ENCODE measurements at regions not wholly inside any gene's neighbourhood (a gene's known extent, or its start where the extent isn't known, plus 50 kb on each side); places are given as distances from the start of the nearest gene placed in this dataset.
"Not testable (repeated sequence)": the region's sequence is repeated elsewhere in the genome, so short reads cannot be mapped to it uniquely, and the experiment has no call there.

- intact Hi-C loops (cut with DNase I): no loop called here
- H3K27me3 ChIP-seq (ENCODE audit: low read depth): peaks cover 19% of the 10 kb centered on the region
- H3K27ac ChIP-seq: no peak overlapping the region
- H3K4me3 ChIP-seq: no peak overlapping the region
- no peaks in the 10 kb centered on the region for H3K36me3 ChIP-seq
- no peaks in the 10 kb centered on the region for H3K4me1 ChIP-seq
- no peak for TF ChIP-seq CTCF (IDR thresholded peaks at IDR 0.05)
- DNase-seq: no peak
- peaks cover 3% of the 10 kb centered on the region for H3K9me3 ChIP-seq
- ATAC-seq: no peak
Measured at GRCh38 chr16:87121816-87122215, 195.4 kb downstream of the C16orf95 start.

- no peak for ATAC-seq
Measured at GRCh38 chr16:87123356-87124001, 193.7 kb downstream of the C16orf95 start.

GRCh38 chr16:87124405-87124804 lies 192.8 kb downstream of the C16orf95 start:
- H3K27ac ChIP-seq; H3K9me3 ChIP-seq; H3K4me1 ChIP-seq; H3K4me3 ChIP-seq; H3K36me3 ChIP-seq; H3K27me3 ChIP-seq (ENCODE audit: low read depth); ATAC-seq; intact Hi-C loops (cut with DNase I); DNase-seq: not testable (repeated sequence)

More at GRCh38 chr16:87123356-87124001, 193.7 kb downstream of the C16orf95 start:
- Histone ChIP-seq H3K36me3 (no peaks in the 10 kb centered on the region), H3K27me3 (ENCODE audit: low read depth) (peaks cover 13% of the 10 kb centered on the region), H3K27ac (no peak overlapping the region), H3K9me3 (peaks cover 3% of the 10 kb centered on the region), H3K4me3 (no peak overlapping the region), H3K4me1 (no peaks in the 10 kb centered on the region)
- TF ChIP-seq CTCF (IDR thresholded peaks at IDR 0.05): no peak
- DNase-seq: no peak
- intact Hi-C loops (cut with DNase I): no loop called here

GRCh38 chr16:87125206-87126155 lies 191.7 kb downstream of the C16orf95 start:
- TF ChIP-seq CTCF (IDR thresholded peaks at IDR 0.05): no peak
- ATAC-seq (no peak), DNase-seq (no peak)
- peaks cover 3% of the 10 kb centered on the region for H3K9me3 ChIP-seq
- H3K4me3 ChIP-seq: no peak overlapping the region
- H3K27me3 ChIP-seq (ENCODE audit: low read depth): peaks cover 4% of the 10 kb centered on the region
- intact Hi-C loops (cut with DNase I): no loop called here
- no peaks in the 10 kb centered on the region for H3K4me1 ChIP-seq
- H3K27ac ChIP-seq: no peak overlapping the region
- H3K36me3 ChIP-seq: no peaks in the 10 kb centered on the region

GRCh38 chr16:87126403-87127025 lies 190.7 kb downstream of the C16orf95 start:
- TF ChIP-seq CTCF (IDR thresholded peaks at IDR 0.05): no peak
- Histone ChIP-seq H3K9me3 (peaks cover 4% of the 10 kb centered on the region), H3K4me1 (no peaks in the 10 kb centered on the region), H3K27ac (no peak overlapping the region), H3K27me3 (ENCODE audit: low read depth) (peaks cover 4% of the 10 kb centered on the region), H3K4me3 (no peak overlapping the region), H3K36me3 (no peaks in the 10 kb centered on the region)
- DNase-seq (no peak), ATAC-seq (no peak)
- intact Hi-C loops (cut with DNase I): no loop called here
